Prostate gland (tissue), 2 donors: ENCODE measurements at regions not wholly inside any gene's neighbourhood (a gene's known extent, or its start where the extent isn't known, plus 50 kb on each side); places are given as distances from the start of the nearest gene placed in this dataset.

Source experiments
- DNase-seq: peaks from one replicate; pipeline ENCODE4 v3.0.0-alpha.2; 2019; ENCODE audit warnings: low spot score
- H3K27ac ChIP-seq, 2 donors: fragments of 200-600 bp; sonication (generic); 2 replicates each; pipeline ENCODE4 v1.5.1; 2017 to 2019
- H3K27me3 ChIP-seq: fragments of 200-600 bp; sonication (generic); replicated peaks from 2 replicates; pipeline ENCODE4 v1.5.1; 2019; ENCODE audit not compliant: insufficient read depth
- H3K36me3 ChIP-seq, 2 donors: fragments of 200-600 bp; sonication (generic); 1 replicate in 1 of 2; 2 replicates in 1 of 2; pipeline versions ENCODE4 v1.5.1 to v1.8.1; 2017 to 2019
- H3K4me1 ChIP-seq: fragments of 200-600 bp; sonication (generic); replicated peaks from 2 replicates; pipeline ENCODE4 v1.5.1; 2019
- H3K4me3 ChIP-seq, 2 donors: fragments of 200-600 bp; sonication (generic); 2 replicates each; pipeline ENCODE4 v1.5.1; 2017 to 2019
- H3K9me3 ChIP-seq: fragments of 200-600 bp; sonication (generic); 2 replicates; pipeline ENCODE4 v1.5.1; 2017
- POLR2A ChIP-seq: fragments of 450-650 bp; IDR thresholded peaks from one replicate; pipeline ENCODE4 v1.6.1; 2016; ENCODE audit warnings: antibody characterized with exemption, mild to moderate bottlenecking
- POLR2AphosphoS5 ChIP-seq: sonication (generic); formaldehyde crosslinking; IDR thresholded peaks from one replicate; pipeline ENCODE4 v1.6.1; 2017; ENCODE audit warnings: antibody characterized with exemption
- WGBS: methylation state at CpG from one replicate; pipeline ENCODE4 v1.1.5; 2018; 5-methylcytosine and 5-hydroxymethylcytosine counted together
- intact Hi-C: fragments of 100-400 bp; cut with DNase I; formaldehyde crosslinking; loops from one replicate; pipeline ENCODE4 v1.14.2; 2022
- TF ChIP-seq, protein P1 (sequence below), 4 experiments: fragments of 200-600 bp in 2 of 4; fragments of 450-650 bp in 2 of 4; sonication (generic) in 2 of 4; IDR thresholded peaks; 1 replicate in 3 of 4; 2 replicates in 1 of 4; pipeline ENCODE4 v1.5.1; 2016 to 2019; ENCODE audit warnings: antibody characterized with exemption in 4 of 4, mild to moderate bottlenecking in 2 of 4, moderate library complexity in 2 of 4

DNA sequence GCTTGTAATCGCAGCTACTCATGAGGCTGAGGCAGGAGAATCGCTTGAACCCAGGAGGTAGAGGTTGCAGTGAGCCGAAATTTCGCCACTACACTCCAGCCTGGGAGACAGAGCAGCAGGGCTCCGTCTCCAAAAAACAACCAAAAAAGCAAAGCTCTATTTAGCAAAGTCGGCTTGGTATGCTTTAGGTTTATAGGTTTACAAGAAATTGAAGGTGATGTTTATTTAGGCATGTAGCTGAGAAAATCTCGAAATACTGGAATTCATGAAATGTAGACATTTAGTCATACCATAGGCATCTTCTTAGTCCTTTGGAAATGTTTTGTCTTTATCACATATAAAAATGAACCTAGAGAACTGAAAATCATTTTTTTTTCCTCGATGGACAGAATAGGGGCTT, 453.8 kb upstream of the ANKRD30A start:
- TF ChIP-seq, protein P1, sequence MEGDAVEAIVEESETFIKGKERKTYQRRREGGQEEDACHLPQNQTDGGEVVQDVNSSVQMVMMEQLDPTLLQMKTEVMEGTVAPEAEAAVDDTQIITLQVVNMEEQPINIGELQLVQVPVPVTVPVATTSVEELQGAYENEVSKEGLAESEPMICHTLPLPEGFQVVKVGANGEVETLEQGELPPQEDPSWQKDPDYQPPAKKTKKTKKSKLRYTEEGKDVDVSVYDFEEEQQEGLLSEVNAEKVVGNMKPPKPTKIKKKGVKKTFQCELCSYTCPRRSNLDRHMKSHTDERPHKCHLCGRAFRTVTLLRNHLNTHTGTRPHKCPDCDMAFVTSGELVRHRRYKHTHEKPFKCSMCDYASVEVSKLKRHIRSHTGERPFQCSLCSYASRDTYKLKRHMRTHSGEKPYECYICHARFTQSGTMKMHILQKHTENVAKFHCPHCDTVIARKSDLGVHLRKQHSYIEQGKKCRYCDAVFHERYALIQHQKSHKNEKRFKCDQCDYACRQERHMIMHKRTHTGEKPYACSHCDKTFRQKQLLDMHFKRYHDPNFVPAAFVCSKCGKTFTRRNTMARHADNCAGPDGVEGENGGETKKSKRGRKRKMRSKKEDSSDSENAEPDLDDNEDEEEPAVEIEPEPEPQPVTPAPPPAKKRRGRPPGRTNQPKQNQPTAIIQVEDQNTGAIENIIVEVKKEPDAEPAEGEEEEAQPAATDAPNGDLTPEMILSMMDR (IDR thresholded peaks at IDR 0.05), result no peak
- TF ChIP-seq POLR2AphosphoS5 (no peak), POLR2A (no peak)
- H3K27me3 ChIP-seq, result no peaks in the 10 kb centered on the region
- no peak for DNase-seq
- H3K9me3 ChIP-seq, result no peaks in the 10 kb centered on the region
- 52% methylated on average over 8 of the region's 8 CpGs for WGBS
- H3K27ac ChIP-seq, result no peak overlapping the region
- intact Hi-C loops, result no loop called here
- no peaks in the 10 kb centered on the region for H3K36me3 ChIP-seq
- H3K4me3 ChIP-seq, result no peak overlapping the region
- H3K4me1 ChIP-seq, result no peaks in the 10 kb centered on the region

DNA sequence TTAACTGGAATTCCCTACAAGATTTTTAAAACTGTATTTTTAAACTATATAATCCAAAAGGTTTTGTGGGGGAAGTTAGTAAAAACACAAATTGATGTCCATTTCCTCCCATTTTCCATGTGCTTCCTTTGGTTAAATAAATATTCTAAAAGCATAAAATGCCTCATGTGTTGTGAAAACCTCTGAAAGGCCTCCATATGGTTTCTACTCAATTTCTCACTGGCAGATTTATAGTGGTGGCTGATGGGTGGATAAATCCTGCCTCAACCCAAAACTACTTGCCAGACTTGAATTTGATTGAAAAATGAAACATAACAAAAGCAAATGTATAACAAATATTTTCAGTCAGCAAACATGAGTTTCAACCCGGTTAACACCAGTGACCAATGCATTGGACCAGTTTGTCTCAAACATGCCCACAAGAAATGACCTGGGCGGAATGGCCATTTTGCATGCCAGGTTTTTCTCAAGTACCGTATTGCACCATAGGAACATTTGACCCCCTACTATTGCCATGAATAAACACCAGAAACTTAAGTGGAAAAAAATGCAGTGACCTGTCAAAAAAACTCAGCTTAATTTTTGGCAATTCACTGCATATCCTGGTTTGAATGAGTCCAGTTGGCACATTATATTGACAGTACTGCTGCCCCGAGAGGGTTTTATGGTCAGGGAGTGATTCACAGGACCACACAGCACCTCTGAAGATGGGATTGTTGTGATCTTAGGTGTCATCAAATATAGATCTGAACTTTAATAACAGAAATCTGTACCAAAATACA, 454.6 kb upstream of the ANKRD30A start:
- intact Hi-C loops, result no loop called here
- no peaks in the 10 kb centered on the region for H3K9me3 ChIP-seq
- H3K27me3 ChIP-seq, result no peaks in the 10 kb centered on the region
- no peak overlapping the region for H3K4me3 ChIP-seq
- TF ChIP-seq POLR2AphosphoS5, result no peak
- TF ChIP-seq, protein P1 (IDR thresholded peaks at IDR 0.05), result no peak
- no peak for TF ChIP-seq POLR2A
- no peak overlapping the region for H3K27ac ChIP-seq
- no peaks in the 10 kb centered on the region for H3K4me1 ChIP-seq
- H3K36me3 ChIP-seq, result no peaks in the 10 kb centered on the region
- WGBS, result 67% methylated on average over 4 of the region's 4 CpGs
- DNase-seq, result no peak

DNA sequence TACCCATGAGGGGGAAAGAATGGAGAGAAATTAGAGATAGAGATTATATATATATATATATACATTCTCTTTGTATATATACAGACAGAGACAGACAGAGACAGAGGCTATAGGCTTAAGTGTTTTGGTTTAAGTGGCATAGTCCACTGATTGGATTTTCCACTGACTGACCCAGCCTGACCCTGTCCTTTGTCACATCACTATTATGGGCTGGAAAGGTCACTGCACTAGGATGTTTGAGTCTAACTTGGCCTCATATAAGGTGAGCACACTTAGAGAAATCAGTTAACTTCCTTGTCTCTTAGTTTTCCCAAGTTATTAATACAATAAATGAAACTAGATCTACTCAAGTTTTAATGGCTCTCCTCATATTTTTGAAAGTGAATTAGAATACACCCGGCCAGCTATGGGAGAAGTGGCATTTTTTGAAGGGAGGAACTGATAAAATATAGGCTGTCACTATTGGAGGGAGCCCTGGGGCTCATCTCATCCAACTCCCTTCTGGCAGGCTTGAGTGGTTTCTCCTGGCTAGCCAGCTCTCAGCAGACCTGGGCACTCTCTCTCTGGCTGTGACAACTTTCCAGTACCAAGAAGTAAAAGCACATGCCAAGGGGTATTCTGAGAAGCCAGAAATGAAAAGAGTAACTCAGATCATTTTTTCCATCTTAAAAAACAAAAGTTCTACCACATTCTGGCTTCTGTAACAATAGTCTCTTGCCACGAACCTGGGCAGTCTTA, 455.6 kb upstream of the ANKRD30A start:
- Histone ChIP-seq H3K27ac (no peak overlapping the region), H3K36me3 (no peaks in the 10 kb centered on the region), H3K9me3 (no peaks in the 10 kb centered on the region), H3K4me3 (no peak overlapping the region), H3K27me3 (no peaks in the 10 kb centered on the region), H3K4me1 (no peaks in the 10 kb centered on the region)
- no peak for DNase-seq
- WGBS, result 21% methylated on average over 2 of the region's 2 CpGs
- intact Hi-C loops, result no loop called here
- TF ChIP-seq, protein P1 (IDR thresholded peaks at IDR 0.05), result no peak
- TF ChIP-seq POLR2AphosphoS5 (no peak), POLR2A (no peak)

DNA sequence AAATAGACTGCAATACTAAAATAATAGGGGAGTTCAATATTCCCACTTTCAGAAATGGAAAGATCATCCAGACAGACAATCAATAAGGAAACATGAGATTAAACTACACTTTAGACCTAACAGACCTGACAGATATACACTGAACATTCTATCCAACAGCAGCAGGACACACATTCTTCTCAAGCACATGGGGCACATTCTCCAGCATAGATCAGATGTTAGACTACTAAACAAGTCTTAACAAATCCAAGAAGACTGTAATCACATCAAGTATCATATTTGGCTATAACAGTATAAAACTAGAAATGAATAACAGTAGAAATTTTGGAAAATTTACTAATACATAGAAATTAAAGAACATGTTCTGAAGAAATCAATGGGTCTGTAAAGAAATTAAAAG, 458.9 kb upstream of the ANKRD30A start:
- DNase-seq, result no peak
- intact Hi-C loops, result no loop called here

More for the DNA sequence above, 458.9 kb upstream of the ANKRD30A start:
- no peaks in the 10 kb centered on the region for H3K4me1 ChIP-seq
- H3K4me3 ChIP-seq, result no peak overlapping the region
- H3K9me3 ChIP-seq, result no peaks in the 10 kb centered on the region
- no peaks in the 10 kb centered on the region for H3K27me3 ChIP-seq
- no peak overlapping the region for H3K27ac ChIP-seq
- H3K36me3 ChIP-seq, result no peaks in the 10 kb centered on the region
- TF ChIP-seq POLR2A (no peak), POLR2AphosphoS5 (no peak)
- TF ChIP-seq, protein P1 (IDR thresholded peaks at IDR 0.05), result no peak
